Transverse colon (tissue), 4 donors: ENCODE measurements at regions not wholly inside any gene's neighbourhood (a gene's known extent, or its start where the extent isn't known, plus 50 kb on each side); places are given as distances from the start of the nearest gene placed in this dataset.

Experiments used
- DNase-seq: peaks from one replicate; pipeline ENCODE4 v3.0.0-alpha.2; 2019
- H3K27ac ChIP-seq, 4 donors: fragments of 200-600 bp; sonication (generic); 2 replicates each; pipeline ENCODE4 v1.5.1; 2016 to 2018; ENCODE audit warnings: inconsistent platforms in 4 of 4
- H3K27me3 ChIP-seq: fragments of 200-600 bp; sonication (generic); 2 replicates; pipeline ENCODE4 v1.5.1; 2017; ENCODE audit warnings: inconsistent platforms
- H3K36me3 ChIP-seq, 4 donors: fragments of 200-600 bp; sonication (generic); 2 replicates each; pipeline ENCODE4 v1.5.1; 2017 to 2019; ENCODE audit warnings: inconsistent platforms in 4 of 4
- H3K4me1 ChIP-seq, 4 donors: fragments of 200-600 bp; sonication (generic); 2 replicates each; pipeline ENCODE4 v1.5.1; 2017 to 2020; ENCODE audit warnings: inconsistent platforms in 4 of 4
- H3K4me3 ChIP-seq, 4 donors: fragments of 200-600 bp; sonication (generic); 1 replicate in 1 of 4; 2 replicates in 3 of 4; pipeline versions ENCODE4 v1.5.1 to v1.6.1; 2017 to 2019; ENCODE audit warnings: inconsistent platforms in 4 of 4
- H3K9me3 ChIP-seq, 2 donors: fragments of 200-600 bp; sonication (generic); 2 replicates each; pipeline ENCODE4 v1.5.1; 2017 to 2019; ENCODE audit warnings: inconsistent platforms in 2 of 2
- CTCF ChIP-seq, 5 experiments: fragments of 200-600 bp in 3 of 5; fragments of 450-650 bp in 2 of 5; sonication (generic) in 3 of 5; IDR thresholded peaks; 1 replicate in 2 of 5; 2 replicates in 3 of 5; pipeline ENCODE4 v1.5.1; 2016 to 2017; ENCODE audit warnings: antibody characterized with exemption in 5 of 5, inconsistent platforms in 3 of 5, mild to moderate bottlenecking in 2 of 5, moderate library complexity in 1 of 5
- EP300 ChIP-seq: sonication (generic); formaldehyde crosslinking; IDR thresholded peaks from one replicate; pipeline ENCODE4 v1.6.1; 2017; ENCODE audit warnings: antibody characterized with exemption, low read depth
- POLR2A ChIP-seq: fragments of 450-650 bp; IDR thresholded peaks from one replicate; pipeline ENCODE4 v1.6.1; 2016; ENCODE audit warnings: antibody characterized with exemption, mild to moderate bottlenecking, moderate library complexity
- POLR2AphosphoS5 ChIP-seq, 3 donors: sonication (generic); formaldehyde crosslinking; IDR thresholded peaks; one replicate each; pipeline ENCODE4 v1.6.1; 2016; ENCODE audit warnings: antibody characterized with exemption in 3 of 3
- WGBS, 2 donors: methylation state at CpG; one replicate each; pipeline ENCODE4 v1.1.5; 2018; ENCODE audit warnings: low coverage in 1 of 2; 5-methylcytosine and 5-hydroxymethylcytosine counted together
- in situ Hi-C, 4 donors: fragments of 200-750 bp; cut with MboI; loops; one replicate each; pipeline versions ENCODE4 v1.15.0 to v1.15.1; 2017; ENCODE audit warnings: low sequenced_read_pairs in 3 of 4, low pct_ligation_motif_present in 1 of 4, low pct_unique_long_range_greater_than_20kb in 1 of 4
- intact Hi-C: fragments of 100-400 bp; cut with DNase I; formaldehyde crosslinking; loops from one replicate; pipeline ENCODE4 v1.15.1; 2023; ENCODE audit warnings: low total_unique reads

- H3K4me3 ChIP-seq: no peak overlapping the region
- no peak for TF ChIP-seq POLR2A
- TF ChIP-seq EP300: no peak
- no peak for TF ChIP-seq POLR2AphosphoS5 (IDR thresholded peaks at IDR 0.05)
- no peak for TF ChIP-seq CTCF (IDR thresholded peaks at IDR 0.05)
- in situ Hi-C loops: no loop called here
- H3K4me1 ChIP-seq: no peaks in the 10 kb centered on the region
- intact Hi-C loops: no loop called here
- H3K27me3 ChIP-seq: no peaks in the 10 kb centered on the region
- no peak for DNase-seq
- no peaks in the 10 kb centered on the region for H3K9me3 ChIP-seq
- no peak overlapping the region for H3K27ac ChIP-seq
- WGBS, 2 donors: 65 to 71% methylated on average over 2 to 3 of the region's 3 CpGs
- H3K36me3 ChIP-seq: no peaks in the 10 kb centered on the region
Observed at GRCh38 chr7:84879570-84880325, 307.1 kb downstream of the SEMA3D start.

GRCh38 chr7:84877943-84878570 is 308.8 kb downstream of the SEMA3D start:
- no peaks in the 10 kb centered on the region for H3K9me3 ChIP-seq
- DNase-seq: no peak
- no peak overlapping the region for H3K27ac ChIP-seq
- intact Hi-C loops (no loop called here), in situ Hi-C loops (no loop called here)
- no peaks in the 10 kb centered on the region for H3K4me1 ChIP-seq
- TF ChIP-seq POLR2AphosphoS5 (IDR thresholded peaks at IDR 0.05): no peak
- no peak for TF ChIP-seq EP300
- no peak for TF ChIP-seq POLR2A
- no peak for TF ChIP-seq CTCF (IDR thresholded peaks at IDR 0.05)
- H3K36me3 ChIP-seq: no peaks in the 10 kb centered on the region
- 100% methylated on average over 1 of the region's 1 CpG for WGBS, 2 donors
- H3K27me3 ChIP-seq: no peaks in the 10 kb centered on the region
- no peak overlapping the region for H3K4me3 ChIP-seq

- intact Hi-C loops: no loop called here
- in situ Hi-C loops: no loop called here
- Histone ChIP-seq H3K27ac (no peak overlapping the region), H3K36me3 (no peaks in the 10 kb centered on the region), H3K4me3 (no peak overlapping the region), H3K4me1 (no peaks in the 10 kb centered on the region), H3K9me3 (no peaks in the 10 kb centered on the region), H3K27me3 (no peaks in the 10 kb centered on the region)
- 90 to 94% methylated on average over 12 to 16 of the region's 16 CpGs for WGBS, 2 donors
- no peak for DNase-seq
- TF ChIP-seq CTCF (IDR thresholded peaks at IDR 0.05): no peak
Observed at GRCh38 chr7:84876061-84876821, 310.6 kb downstream of the SEMA3D start.

GRCh38 chr7:84865560-84865959 is 321.3 kb downstream of the SEMA3D start:
- intact Hi-C loops (no loop called here), in situ Hi-C loops (no loop called here)
- TF ChIP-seq EP300: no peak
- no peak for TF ChIP-seq CTCF (IDR thresholded peaks at IDR 0.05)
- TF ChIP-seq POLR2AphosphoS5 (IDR thresholded peaks at IDR 0.05): no peak
- no peak for TF ChIP-seq POLR2A
- H3K27me3 ChIP-seq: no peaks in the 10 kb centered on the region
- 85% methylated on average over 1 of the region's 1 CpG; no CpG with 5 or more reads in 1 of the 2 donors for WGBS, 2 donors
- DNase-seq: no peak
- H3K36me3 ChIP-seq: no peaks in the 10 kb centered on the region
- H3K9me3 ChIP-seq: no peaks in the 10 kb centered on the region
- H3K4me1 ChIP-seq: no peaks in the 10 kb centered on the region
- no peak overlapping the region for H3K27ac ChIP-seq
- H3K4me3 ChIP-seq: no peak overlapping the region
